Sigmoid colon (tissue), 4 donors: ENCODE measurements at regions not wholly inside any gene's neighbourhood (a gene's known extent, or its start where the extent isn't known, plus 50 kb on each side); places are given as distances from the start of the nearest gene placed in this dataset.

Source experiments
- CTCF ChIP-seq, 4 experiments: fragments of 450-650 bp in 3 of 4; fragments of 200-600 bp in 1 of 4; IDR thresholded peaks; one replicate each; pipeline ENCODE4 v1.5.1; 2016 to 2019; ENCODE audit warnings: antibody characterized with exemption in 4 of 4, mild to moderate bottlenecking in 3 of 4, moderate library complexity in 2 of 4
- EP300 ChIP-seq, 4 donors: sonication (generic); formaldehyde crosslinking; IDR thresholded peaks; one replicate each; pipeline ENCODE4 v1.6.1; 2017; ENCODE audit warnings: antibody characterized with exemption in 4 of 4
- POLR2A ChIP-seq, 2 donors: fragments of 450-650 bp; IDR thresholded peaks; one replicate each; pipeline ENCODE4 v1.6.1; 2016; ENCODE audit warnings: antibody characterized with exemption in 2 of 2, mild to moderate bottlenecking in 2 of 2, moderate library complexity in 2 of 2
- POLR2AphosphoS5 ChIP-seq, 4 donors: sonication (generic); formaldehyde crosslinking; IDR thresholded peaks; one replicate each; pipeline ENCODE4 v1.6.1; 2017; ENCODE audit warnings: antibody characterized with exemption in 4 of 4

DNA sequence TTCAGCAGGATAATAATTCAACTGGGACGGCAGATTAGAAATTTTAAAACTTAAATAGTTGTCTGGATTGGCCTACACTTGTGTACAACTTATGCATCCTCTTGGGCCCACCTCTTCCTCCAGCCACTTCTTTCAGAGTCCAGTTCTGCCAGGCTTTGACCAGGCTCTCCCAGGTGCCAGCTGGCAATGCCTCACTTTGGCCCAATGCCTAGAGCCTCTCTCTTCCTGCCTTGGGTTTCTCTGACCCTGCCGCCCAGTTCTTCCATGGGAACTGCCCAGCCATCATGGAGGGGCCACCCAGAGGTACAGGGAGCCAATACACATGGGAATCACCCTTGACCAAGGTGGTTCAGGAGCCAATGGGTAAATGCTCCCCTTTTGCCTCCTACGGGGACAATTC is 135.5 kb downstream of the IRS1 start:
- TF ChIP-seq EP300 (IDR thresholded peaks at IDR 0.05) (no peak), CTCF (IDR thresholded peaks at IDR 0.05) (no peak), POLR2A (IDR thresholded peaks at IDR 0.05) (no peak), POLR2AphosphoS5 (IDR thresholded peaks at IDR 0.05) (no peak)
